GM12878 (cell line): ENCODE measurements at regions not wholly inside any gene's neighbourhood (a gene's known extent, or its start where the extent isn't known, plus 50 kb on each side); places are given as distances from the start of the nearest gene placed in this dataset.

Experiments
- ATAC-seq: fragments of 200-7000 bp; cut with Tn5 transposase; 3 replicates; pipeline ENCODE4 v1.9.1; 2020; ENCODE audit warnings: mild to moderate bottlenecking, moderate library complexity
- BruUV-seq: library from RNA; stranded (reverse); fragments of 400-500 nt; replicated peaks from 2 replicates; lab custom pipeline; 2021; lab: Mats Ljungman, UMichigan
- CTCF ChIA-PET: fragments of 300-600 bp; sonication (Branson Sonifier 250); formaldehyde crosslinking; extraction: SDS; loops from one replicate; lab custom pipeline; 2021; ENCODE audit warnings: inconsistent platforms; lab: Yijun Ruan, JAX
- POLR2A ChIA-PET: fragments of 350-600 bp; formaldehyde crosslinking; extraction: SDS; loops from one replicate; lab custom pipeline; 2021; ENCODE audit warnings: inconsistent platforms; lab: Charles Lee
- RAD21 ChIA-PET: fragments of 300-600 bp; sonication (Branson Sonifier 250); formaldehyde crosslinking; loops from one replicate; lab custom pipeline; 2023; ENCODE audit warnings: antibody characterized with exemption; ENCODE audit not compliant: unreplicated experiment; lab: Charles Lee
- SMC1A ChIA-PET: fragments of 300-600 bp; sonication (Branson Sonifier 250); formaldehyde crosslinking; loops from one replicate; lab custom pipeline; 2023; ENCODE audit not compliant: unreplicated experiment, uncharacterized antibody; lab: Charles Lee
- DNase-seq: peaks from one replicate; pipeline ENCODE4 v3.0.0-alpha.2; 2011; ENCODE audit warnings: low read depth, low spot score
- FAIRE-seq: peaks from 3 replicates; lab custom pipeline; 2011; peaks lifted over from hg19 to GRCh38; lab: Jason Lieb, UNC
- H2AFZ ChIP-seq: 2 replicates; pipeline ENCODE4 v1.6.0; 2011; ENCODE audit warnings: low read depth, low read length, control low read depth; ENCODE audit not compliant: control insufficient read depth
- H3K27ac ChIP-seq: 2 replicates; pipeline ENCODE4 v1.5.1; 2011; ENCODE audit warnings: control low read depth; ENCODE audit not compliant: control insufficient read depth, insufficient read depth
- H3K27me3 ChIP-seq, 2 experiments: replicated peaks in 1 of 2; 2 replicates each; pipeline versions ENCODE4 v1.6.0 to v1.6.1; 2011; ENCODE audit warnings: low read length in 1 of 2; ENCODE audit not compliant: control insufficient read depth in 2 of 2, insufficient read depth in 2 of 2
- H3K36me3 ChIP-seq, 2 experiments: 2 replicates each; pipeline ENCODE4 v1.5.1; 2011; ENCODE audit warnings: low read length in 1 of 2; ENCODE audit not compliant: control insufficient read depth in 2 of 2, insufficient read depth in 2 of 2
- H3K4me1 ChIP-seq: 2 replicates; pipeline ENCODE4 v1.6.1; 2011; ENCODE audit warnings: mild to moderate bottlenecking, low read length, moderate library complexity, mixed read lengths; ENCODE audit not compliant: control insufficient read depth, insufficient read depth
- H3K4me2 ChIP-seq: 2 replicates; pipeline ENCODE4 v1.6.0; 2011; ENCODE audit warnings: control low read depth; ENCODE audit not compliant: control insufficient read depth, insufficient read depth
- H3K4me3 ChIP-seq: fragments of 200-600 bp; sonication (generic); 2 replicates; pipeline ENCODE4 v1.5.1; 2016
- H3K79me2 ChIP-seq: 2 replicates; pipeline ENCODE4 v1.6.0; 2011; ENCODE audit warnings: low read length; ENCODE audit not compliant: control insufficient read depth, insufficient read depth
- H3K9ac ChIP-seq: 2 replicates; pipeline ENCODE4 v1.8.0; 2011; ENCODE audit warnings: low read length, control low read depth, mixed read lengths; ENCODE audit not compliant: control insufficient read depth, insufficient read depth
- H3K9me3 ChIP-seq: replicated peaks from 3 replicates; pipeline ENCODE4 v1.5.1; 2011; ENCODE audit warnings: mild to moderate bottlenecking, low read length; ENCODE audit not compliant: control insufficient read depth, insufficient read depth
- H4K20me1 ChIP-seq: 2 replicates; pipeline ENCODE4 v1.6.0; 2011; ENCODE audit not compliant: control insufficient read depth, insufficient read depth
- E2F8 ChIP-seq: fragments of 450-650 bp; IDR thresholded peaks from 2 replicates; pipeline ENCODE4 v1.6.1; 2018; ENCODE audit warnings: mild to moderate bottlenecking, low read depth, moderate library complexity; ENCODE audit not compliant: partially characterized antibody
- HDGF ChIP-seq: fragments of 450-650 bp; IDR thresholded peaks from 2 replicates; pipeline ENCODE4 v1.6.1; 2016; ENCODE audit warnings: antibody characterized with exemption
- JUNB ChIP-seq: IDR thresholded peaks from 2 replicates; pipeline ENCODE4 v1.6.1; 2016; ENCODE audit warnings: antibody characterized with exemption, mild to moderate bottlenecking
- KDM1A ChIP-seq: fragments of 200-600 bp; sonication (generic); IDR thresholded peaks from 2 replicates; pipeline ENCODE4 v1.6.1; 2016; ENCODE audit warnings: borderline replicate concordance
- LARP7 ChIP-seq: fragments of 450-650 bp; IDR thresholded peaks from 2 replicates; pipeline ENCODE4 v1.6.1; 2017; ENCODE audit warnings: mild to moderate bottlenecking
- NFYA ChIP-seq: IDR thresholded peaks from 2 replicates; pipeline ENCODE4 v1.6.1; 2011; ENCODE audit warnings: low read depth, mild to moderate bottlenecking, low read length, improper control_type of control experiment, borderline replicate concordance
- NRF1 ChIP-seq: conservative IDR thresholded peaks from 2 replicates; pipeline ENCODE4 v1.6.1; 2011; ENCODE audit warnings: mild to moderate bottlenecking, low read depth, low read length, improper control_type of control experiment
- PRDM15 ChIP-seq: fragments of 450-650 bp; formaldehyde crosslinking; IDR thresholded peaks from 2 replicates; pipeline ENCODE4 v1.4.0; 2020; ENCODE audit warnings: mild to moderate bottlenecking, moderate library complexity
- RCOR1 ChIP-seq: conservative IDR thresholded peaks from 2 replicates; pipeline ENCODE4 v1.6.1; 2012; ENCODE audit warnings: low read depth, low read length, improper control_type of control experiment
- RELB ChIP-seq: fragments of 450-650 bp; IDR thresholded peaks from 2 replicates; pipeline ENCODE4 v1.6.1; 2017; ENCODE audit warnings: low read depth, mild to moderate bottlenecking, moderate library complexity
- SREBF2 ChIP-seq: IDR thresholded peaks from 2 replicates; pipeline ENCODE4 v1.6.1; 2012; ENCODE audit warnings: mild to moderate bottlenecking, low read length
- TAF1 ChIP-seq: IDR thresholded peaks from 2 replicates; pipeline ENCODE4 v1.6.1; 2011; ENCODE audit warnings: mild to moderate bottlenecking, low read depth, low read length, borderline replicate concordance
- TBL1XR1 ChIP-seq: IDR thresholded peaks from 2 replicates; pipeline ENCODE4 v1.6.1; 2012; ENCODE audit warnings: low read depth, low read length, improper control_type of control experiment
- WRNIP1 ChIP-seq: IDR thresholded peaks from 2 replicates; pipeline ENCODE4 v1.6.1; 2011; ENCODE audit warnings: low read depth, low read length, improper control_type of control experiment, borderline replicate concordance
- YBX1 ChIP-seq: fragments of 450-650 bp; IDR thresholded peaks from 2 replicates; pipeline ENCODE4 v1.6.1; 2016; ENCODE audit warnings: antibody characterized with exemption
- ZNF207 ChIP-seq: fragments of 450-650 bp; IDR thresholded peaks from 2 replicates; pipeline ENCODE4 v1.6.1; 2014; ENCODE audit warnings: antibody characterized with exemption, mild to moderate bottlenecking, borderline replicate concordance
- ZNF274 ChIP-seq: IDR thresholded peaks from one replicate; pipeline ENCODE4 v1.8.0; 2011; ENCODE audit not compliant: insufficient read length, insufficient read depth
- WGBS: methylation state at CpG from one replicate; pipeline ENCODE4 v1.1.6; 2016; ENCODE audit warnings: low lambda C conversion rate; ENCODE audit not compliant: insufficient replicate concordance, insufficient coverage; ENCODE audit errors: missing lambda C conversion rate; 5-methylcytosine and 5-hydroxymethylcytosine counted together
- in situ Hi-C: fragments of 300-500 bp; cut with MboI; formaldehyde crosslinking; loops from 9 replicates; pipeline ENCODE4 v1.14.3; 2018; ENCODE audit warnings: mixed read lengths
- intact Hi-C: fragments of 100-400 bp; cut with micrococcal nuclease; formaldehyde crosslinking; loops from one replicate; pipeline ENCODE4 v1.14.2; 2022; ENCODE audit not compliant: unreplicated experiment

- RAD21 ChIA-PET, result no interaction called here
- in situ Hi-C loops, result no loop called here
- Histone ChIP-seq H3K36me3 (no peaks in the 10 kb centered on the region), H3K4me3 (no peak overlapping the region), H2AFZ (no peak overlapping the region), H3K27me3 (peaks cover 0 to 3% of the 10 kb centered on the region in 2 experiments; a peak in 1 of 4 replicates), H3K27ac (no peak overlapping the region), H3K9me3 (no peaks in the 10 kb centered on the region; the same call in 2 of the 3 replicates), H3K79me2 (no peaks in the 10 kb centered on the region), H3K4me2 (no peak overlapping the region), H4K20me1 (no peaks in the 10 kb centered on the region), H3K9ac (no peak overlapping the region), H3K4me1 (no peaks in the 10 kb centered on the region)
- BruUV-seq, result no TSS peak
- POLR2A ChIA-PET, result no interaction called here
- no peak for FAIRE-seq
- DNase-seq, result no peak
- SMC1A ChIA-PET, result interaction anchor here (1.6 kb wide), 1 partner anchor 684 kb away, joined by 4 read pairs; no protein-coding TSS in a partner anchor
- CTCF ChIA-PET, result interaction anchor here (0.6 to 1.6 kb wide), 3 partner anchors 37 to 490 kb away, joined by 3 to 4 read pairs (median 3); no protein-coding TSS in a partner anchor
- intact Hi-C loops, result no loop called here
- ATAC-seq, result no peak
- WGBS, result 78% methylated on average over 5 of the region's 5 CpGs
- TF ChIP-seq KDM1A (no peak), JUNB (no peak), ZNF207 (no peak), LARP7 (no peak), YBX1 (no peak), WRNIP1 (no peak), SREBF2 (no peak), NFYA (no peak), ZNF274 (no peak), RELB (no peak), HDGF (no peak), E2F8 (no peak), NRF1 (no peak), PRDM15 (no peak), RCOR1 (no peak), TAF1 (no peak), TBL1XR1 (no peak)
These were observed 123.2 kb upstream of the SLC30A5 start for GRCh38 chr5:68970617-68971016.
